ENCODE measurements at regions not wholly inside any gene's neighbourhood (a gene's known extent, or its start where the extent isn't known, plus 50 kb on each side); places are given as distances from the start of the nearest gene placed in this dataset.

DNA sequence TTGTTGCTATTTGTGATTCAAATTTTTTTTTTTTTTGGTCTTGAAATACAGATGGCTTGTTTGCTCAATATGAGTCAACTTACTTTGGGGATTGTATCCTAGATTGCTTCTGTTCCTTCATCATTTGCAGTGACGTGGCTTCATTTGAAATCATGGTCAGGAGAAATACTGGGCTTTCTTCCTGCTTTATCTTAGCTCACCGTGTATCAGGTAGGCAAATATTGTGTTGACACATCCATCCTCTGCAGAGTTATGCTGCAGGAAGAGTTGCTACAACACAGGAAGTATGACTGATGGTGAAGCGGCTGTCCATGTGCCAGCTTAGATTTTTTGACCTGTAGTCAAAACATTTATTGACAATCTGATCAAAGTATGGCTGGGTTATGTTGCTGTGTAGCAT lies 232.2 kb downstream of the C4orf33 start:
- TF ChIP-seq, protein P1, sequence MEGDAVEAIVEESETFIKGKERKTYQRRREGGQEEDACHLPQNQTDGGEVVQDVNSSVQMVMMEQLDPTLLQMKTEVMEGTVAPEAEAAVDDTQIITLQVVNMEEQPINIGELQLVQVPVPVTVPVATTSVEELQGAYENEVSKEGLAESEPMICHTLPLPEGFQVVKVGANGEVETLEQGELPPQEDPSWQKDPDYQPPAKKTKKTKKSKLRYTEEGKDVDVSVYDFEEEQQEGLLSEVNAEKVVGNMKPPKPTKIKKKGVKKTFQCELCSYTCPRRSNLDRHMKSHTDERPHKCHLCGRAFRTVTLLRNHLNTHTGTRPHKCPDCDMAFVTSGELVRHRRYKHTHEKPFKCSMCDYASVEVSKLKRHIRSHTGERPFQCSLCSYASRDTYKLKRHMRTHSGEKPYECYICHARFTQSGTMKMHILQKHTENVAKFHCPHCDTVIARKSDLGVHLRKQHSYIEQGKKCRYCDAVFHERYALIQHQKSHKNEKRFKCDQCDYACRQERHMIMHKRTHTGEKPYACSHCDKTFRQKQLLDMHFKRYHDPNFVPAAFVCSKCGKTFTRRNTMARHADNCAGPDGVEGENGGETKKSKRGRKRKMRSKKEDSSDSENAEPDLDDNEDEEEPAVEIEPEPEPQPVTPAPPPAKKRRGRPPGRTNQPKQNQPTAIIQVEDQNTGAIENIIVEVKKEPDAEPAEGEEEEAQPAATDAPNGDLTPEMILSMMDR (IDR thresholded peaks at IDR 0.05 in 2 of 3, conservative IDR thresholded peaks at IDR 0.05 in 1 of 3; ENCODE audit: control insufficient read depth in 2 of 3, extremely low read depth in 1 of 3, insufficient read depth in 1 of 3, low read depth in 3 of 3, low read length in 3 of 3), result no peak
- no peak for TF ChIP-seq EZH2 (IDR thresholded peaks at IDR 0.05; ENCODE audit: borderline replicate concordance, control insufficient read depth, low read depth, low read length)
- no peak for TF ChIP-seq NRF1 (conservative IDR thresholded peaks at IDR 0.05; ENCODE audit: low read depth, low read length)
- TF ChIP-seq CBX5 (IDR thresholded peaks at IDR 0.05; ENCODE audit: low read depth), result no peak
- TF ChIP-seq POLR2A (IDR thresholded peaks at IDR 0.05; ENCODE audit: low read depth, low read length), result no peak
- TF ChIP-seq, protein P2, sequence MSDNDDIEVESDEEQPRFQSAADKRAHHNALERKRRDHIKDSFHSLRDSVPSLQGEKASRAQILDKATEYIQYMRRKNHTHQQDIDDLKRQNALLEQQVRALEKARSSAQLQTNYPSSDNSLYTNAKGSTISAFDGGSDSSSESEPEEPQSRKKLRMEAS (IDR thresholded peaks at IDR 0.05; ENCODE audit: low read depth, low read length), result no peak
- no peak for TF ChIP-seq SMAD1 (IDR thresholded peaks at IDR 0.05; ENCODE audit: low read depth, partially characterized antibody)
- TF ChIP-seq GATAD2B (conservative IDR thresholded peaks at IDR 0.05; ENCODE audit: low read depth), result no peak
- TF ChIP-seq CREB1 (IDR thresholded peaks at IDR 0.05; ENCODE audit: low read depth), result no peak
- no peak for TF ChIP-seq ATF3 (IDR thresholded peaks at IDR 0.05; ENCODE audit: borderline replicate concordance, extremely low read depth, low read depth, low read length)
- TF ChIP-seq POLR2AphosphoS5 (IDR thresholded peaks at IDR 0.05; ENCODE audit: low read length), result no peak

Measured in GM12878 (cell line).